Ishikawa (cell line): ENCODE measurements at regions not wholly inside any gene's neighbourhood (a gene's known extent, or its start where the extent isn't known, plus 50 kb on each side); places are given as distances from the start of the nearest gene placed in this dataset.

Experiments used
- CEBPB ChIP-seq: IDR thresholded peaks from 2 replicates; pipeline ENCODE4 v1.6.1; 2012
- CREB1 ChIP-seq: IDR thresholded peaks from 2 replicates; pipeline ENCODE4 v1.6.1; 2012; ENCODE audit warnings: low read depth
- EGR1 ChIP-seq: IDR thresholded peaks from 2 replicates; pipeline ENCODE4 v1.6.1; 2012
- EP300 ChIP-seq: IDR thresholded peaks from 2 replicates; pipeline ENCODE4 v1.6.1; 2012; ENCODE audit warnings: borderline replicate concordance
- FOXM1 ChIP-seq: IDR thresholded peaks from 2 replicates; pipeline ENCODE4 v1.6.1; 2012; ENCODE audit warnings: low read depth, borderline replicate concordance
- NFIC ChIP-seq: IDR thresholded peaks from 2 replicates; pipeline ENCODE4 v1.6.1; 2012
- RAD21 ChIP-seq: IDR thresholded peaks from 2 replicates; pipeline ENCODE4 v1.6.1; 2012; ENCODE audit warnings: low read depth
- REST ChIP-seq: IDR thresholded peaks from 2 replicates; pipeline ENCODE4 v1.6.1; 2012; ENCODE audit warnings: low read depth, mild to moderate bottlenecking
- TAF1 ChIP-seq: IDR thresholded peaks from 2 replicates; pipeline ENCODE4 v1.6.1; 2012; ENCODE audit warnings: low read depth, mild to moderate bottlenecking
- TCF12 ChIP-seq: IDR thresholded peaks from 2 replicates; pipeline ENCODE4 v1.6.1; 2012; ENCODE audit warnings: low read depth
- TEAD4 ChIP-seq: IDR thresholded peaks from 2 replicates; pipeline ENCODE4 v1.6.1; 2012
- YY1 ChIP-seq: IDR thresholded peaks from 2 replicates; pipeline ENCODE4 v1.6.1; 2012; ENCODE audit warnings: low read depth
- ZBTB7A ChIP-seq: IDR thresholded peaks from 2 replicates; pipeline ENCODE4 v1.6.1; 2012; ENCODE audit warnings: low read depth
- TF ChIP-seq, protein P1 (sequence below): IDR thresholded peaks from 2 replicates; pipeline ENCODE4 v1.6.1; 2012
- TF ChIP-seq, protein P2 (sequence below): IDR thresholded peaks from 2 replicates; pipeline ENCODE4 v1.6.1; 2012

DNA sequence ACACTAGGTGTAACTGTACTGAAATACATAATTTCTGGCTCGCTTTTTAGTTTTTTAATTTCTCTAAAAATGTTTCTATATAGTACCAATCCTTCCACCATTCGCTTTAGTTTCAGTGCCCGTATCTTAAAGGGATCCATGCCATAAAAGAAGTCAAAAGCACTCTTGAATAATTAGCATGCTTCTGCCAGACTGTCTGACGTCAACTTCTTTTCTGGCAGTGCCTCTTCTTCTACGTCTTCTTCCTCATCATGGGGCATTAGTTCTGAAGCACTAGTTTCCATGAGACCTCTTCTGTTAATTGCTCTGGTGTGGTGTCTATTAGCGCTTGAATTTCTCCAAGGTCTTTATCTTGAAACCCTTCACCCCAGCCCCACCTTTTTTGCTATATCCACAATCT lies 93.8 kb upstream of the DOCK9 start:
- TF ChIP-seq CREB1 (no peak), TAF1 (no peak), YY1 (no peak), EGR1 (no peak)
- TF ChIP-seq, protein P1, sequence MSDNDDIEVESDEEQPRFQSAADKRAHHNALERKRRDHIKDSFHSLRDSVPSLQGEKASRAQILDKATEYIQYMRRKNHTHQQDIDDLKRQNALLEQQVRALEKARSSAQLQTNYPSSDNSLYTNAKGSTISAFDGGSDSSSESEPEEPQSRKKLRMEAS: no peak
- TF ChIP-seq, protein P2, sequence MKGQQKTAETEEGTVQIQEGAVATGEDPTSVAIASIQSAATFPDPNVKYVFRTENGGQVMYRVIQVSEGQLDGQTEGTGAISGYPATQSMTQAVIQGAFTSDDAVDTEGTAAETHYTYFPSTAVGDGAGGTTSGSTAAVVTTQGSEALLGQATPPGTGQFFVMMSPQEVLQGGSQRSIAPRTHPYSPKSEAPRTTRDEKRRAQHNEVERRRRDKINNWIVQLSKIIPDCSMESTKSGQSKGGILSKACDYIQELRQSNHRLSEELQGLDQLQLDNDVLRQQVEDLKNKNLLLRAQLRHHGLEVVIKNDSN: no peak

DNA sequence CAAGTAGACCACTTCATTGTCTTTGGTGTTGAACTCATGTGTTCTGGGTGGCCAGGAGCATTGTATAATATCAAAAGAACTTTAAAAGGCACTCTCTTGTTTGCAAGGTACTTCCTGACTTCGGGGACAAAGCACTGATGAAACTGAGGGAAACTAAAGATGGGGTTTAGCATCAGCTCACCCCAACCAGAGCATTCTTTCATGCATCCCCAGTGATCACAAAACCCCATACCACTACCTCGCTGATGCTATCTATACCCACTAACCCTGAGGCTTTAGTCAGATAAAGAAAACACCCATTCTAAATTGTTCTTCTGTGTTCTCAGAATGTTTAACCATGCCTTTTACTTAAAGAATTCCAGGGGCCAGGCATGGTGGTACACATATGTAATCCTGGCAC lies 94.5 kb upstream of the DOCK9 start:
- TF ChIP-seq YY1 (no peak), TAF1 (no peak), RAD21 (no peak), EP300 (no peak), CREB1 (no peak), ZBTB7A (no peak), TEAD4 (no peak), CEBPB (no peak), EGR1 (no peak), TCF12 (no peak), FOXM1 (no peak), NFIC (no peak), REST (no peak)
- TF ChIP-seq, protein P2: no peak
- TF ChIP-seq, protein P1: no peak

GRCh38 chr13:99072941-99073340 lies 95.1 kb upstream of the DOCK9 start:
- TF ChIP-seq TCF12 (no peak), NFIC (no peak), RAD21 (no peak), TAF1 (no peak), CREB1 (no peak), YY1 (no peak), REST (no peak), CEBPB (no peak), TEAD4 (no peak), FOXM1 (no peak), EP300 (no peak), ZBTB7A (no peak), EGR1 (no peak)
- TF ChIP-seq, protein P1: no peak

GRCh38 chr13:99074693-99075092 lies 96.8 kb upstream of the DOCK9 start:
- no peak for TF ChIP-seq EGR1
- TF ChIP-seq, protein P1: no peak
- TF ChIP-seq FOXM1: no peak
- TF ChIP-seq, protein P2: no peak
- TF ChIP-seq YY1: no peak
- TF ChIP-seq TCF12: no peak
- no peak for TF ChIP-seq ZBTB7A
- no peak for TF ChIP-seq TEAD4

GRCh38 chr13:99075268-99076191 lies 97.7 kb upstream of the DOCK9 start:
- TF ChIP-seq TAF1 (no peak), FOXM1 (no peak), REST (no peak), NFIC (no peak), CEBPB (no peak), TCF12 (no peak), YY1 (no peak), CREB1 (no peak), EGR1 (no peak), RAD21 (no peak), ZBTB7A (no peak), EP300 (no peak), TEAD4 (no peak)
- TF ChIP-seq, protein P2: no peak
- TF ChIP-seq, protein P1: no peak
